K562 (cell line): ENCODE measurements at regions not wholly inside any gene's neighbourhood (a gene's known extent, or its start where the extent isn't known, plus 50 kb on each side); places are given as distances from the start of the nearest gene placed in this dataset.

Source experiments
- ELK3 ChIP-seq: fragments of 450-650 bp; formaldehyde crosslinking; IDR thresholded peaks from 2 replicates; pipeline ENCODE4 v1.4.0; 2020; ENCODE audit warnings: mild to moderate bottlenecking
- EP400 ChIP-seq: fragments of 450-650 bp; IDR thresholded peaks from 2 replicates; pipeline ENCODE4 v1.6.1; 2017; ENCODE audit warnings: antibody characterized with exemption, mild to moderate bottlenecking, moderate library complexity
- FOXA3 ChIP-seq, 2 experiments: fragments of 450-650 bp in 1 of 2; sonication (generic) in 1 of 2; formaldehyde crosslinking; IDR thresholded peaks in 1 of 2; conservative IDR thresholded peaks in 1 of 2; 2 replicates each; pipeline versions ENCODE4 v1.4.0 to v1.8.0; 2020 to 2022; ENCODE audit warnings: mild to moderate bottlenecking in 2 of 2, missing genetic modification reagents in 1 of 2
- FOXM1 ChIP-seq, 2 experiments: fragments of 450-650 bp in 1 of 2; sonication (generic) in 1 of 2; formaldehyde crosslinking in 1 of 2; IDR thresholded peaks; 2 replicates each; pipeline versions ENCODE4 v1.6.1 to v1.9.0; 2017 to 2022; ENCODE audit warnings: low read depth in 2 of 2, mild to moderate bottlenecking in 2 of 2, missing genetic modification reagents in 1 of 2, moderate library complexity in 1 of 2
- HBP1 ChIP-seq: fragments of 450-650 bp; formaldehyde crosslinking; IDR thresholded peaks from 2 replicates; pipeline ENCODE4 v1.4.0; 2022; ENCODE audit warnings: missing genetic modification characterization
- HNRNPH1 ChIP-seq: fragments of 200-400 bp; formaldehyde crosslinking; optimal IDR thresholded peaks from 2 replicates; pipeline ENCODE3; 2017; ENCODE audit warnings: low read depth, mild to moderate bottlenecking, low read length, moderate library complexity
- IRF9 ChIP-seq: fragments of 450-650 bp; IDR thresholded peaks from 2 replicates; pipeline ENCODE4 v1.6.1; 2016; ENCODE audit warnings: missing biosample characterization, missing genetic modification characterization
- MXD1 ChIP-seq: fragments of 250-450 bp; sonication (Bioruptor Pico); IDR thresholded peaks from 2 replicates; pipeline ENCODE4 v1.8.0; 2021; ENCODE audit warnings: borderline replicate concordance, mild to moderate bottlenecking, moderate library complexity; ENCODE audit not compliant: poor library complexity, severe bottlenecking
- NR0B1 ChIP-seq: fragments of 450-650 bp; IDR thresholded peaks from one replicate; pipeline ENCODE4 v1.6.1; 2018; ENCODE audit warnings: mild to moderate bottlenecking, moderate library complexity; ENCODE audit not compliant: partially characterized antibody
- NR2C1 ChIP-seq, 2 experiments: fragments of 450-650 bp; IDR thresholded peaks; 2 replicates each; pipeline ENCODE4 v1.6.1; 2017; ENCODE audit warnings: mild to moderate bottlenecking in 2 of 2, antibody characterized with exemption in 1 of 2, inconsistent platforms in 1 of 2, missing compliant biosample characterization in 1 of 2, missing genetic modification characterization in 1 of 2
- RAD51 ChIP-seq: fragments of 450-650 bp; IDR thresholded peaks from 2 replicates; pipeline ENCODE4 v1.7.1; 2016; ENCODE audit warnings: low read depth, mild to moderate bottlenecking, borderline replicate concordance
- RBFOX2 ChIP-seq: fragments of 200-400 bp; formaldehyde crosslinking; IDR thresholded peaks from 2 replicates; pipeline ENCODE4 v1.6.1; 2017; ENCODE audit warnings: low read depth, mild to moderate bottlenecking, low read length, moderate library complexity
- TSC22D4 ChIP-seq: fragments of 450-650 bp; IDR thresholded peaks from 2 replicates; pipeline ENCODE4 v1.6.1; 2016; ENCODE audit warnings: missing genetic modification characterization, missing biosample characterization, control low read depth
- XRCC4 ChIP-seq: IDR thresholded peaks from one replicate; pipeline ENCODE4 v1.6.1; 2011; ENCODE audit not compliant: insufficient read depth, insufficient read length; ENCODE audit errors: extremely low read depth
- ZBTB33 ChIP-seq: sonication (generic); formaldehyde crosslinking; IDR thresholded peaks from 2 replicates; pipeline ENCODE4 v1.8.1; 2023; ENCODE audit warnings: mild to moderate bottlenecking, missing genetic modification reagents
- ZNF232 ChIP-seq: sonication (generic); formaldehyde crosslinking; IDR thresholded peaks from 2 replicates; pipeline ENCODE4 v1.8.0; 2022; ENCODE audit warnings: mild to moderate bottlenecking, missing genetic modification reagents

GRCh38 chr13:50422181-50423148, 407.2 kb downstream of the KCNRG start (continued):
- TF ChIP-seq HBP1 (CRISPR knock-in tag) (no peak), NR0B1 (no peak), XRCC4 (no peak), EP400 (peak; percentile 18; the same call in 1 of the 2 replicates), ZBTB33 (CRISPR knock-in tag) (no peak), MXD1 (CRISPR knock-in tag) (no peak), HNRNPH1 (no peak), NR2C1 (IDR thresholded peaks at IDR 0.05) (0 out of 2 replicates have a peak, but pooled peaks have one; percentile 22), NR2C1 (tag; IDR thresholded peaks at IDR 0.05) (0 out of 2 replicates have a peak, but pooled peaks have one; percentile 54), TSC22D4 (no peak), FOXA3 (CRISPR knock-in tag; conservative IDR thresholded peaks at IDR 0.05 in 1 of 2, IDR thresholded peaks at IDR 0.05 in 1 of 2) (no peak), RBFOX2 (no peak), ELK3 (CRISPR knock-in tag) (no peak), RAD51 (no peak), ZNF232 (CRISPR knock-in tag) (no peak), FOXM1 (IDR thresholded peaks at IDR 0.05; ENCODE audit: low read depth) (no peak), FOXM1 (CRISPR knock-in tag; IDR thresholded peaks at IDR 0.05; ENCODE audit: low read depth) (no peak), IRF9 (tag) (no peak)
